Stimulated activated memory B cell treated with anti-CD40 and anti-IgM and Interleukin-4, amounts not matched to agents 10 μg/mL and 1 μg/mL and 100 μg/mL, for 72 hours (primary cell): ENCODE measurements at regions not wholly inside any gene's neighbourhood (a gene's known extent, or its start where the extent isn't known, plus 50 kb on each side); places are given as distances from the start of the nearest gene placed in this dataset.
"Not testable (repeated sequence)": the region's sequence is repeated elsewhere in the genome, so short reads cannot be mapped to it uniquely, and the experiment has no call there.

Experiments
- ATAC-seq: fragments of 150-1000 bp; cut with Tn5 transposase; 2 replicates; pipeline ENCODE4 v1.10.0; 2021
- H3K27ac Mint-ChIP-seq: one replicate; pipeline ENCODE4 v1.8.0; 2022; ENCODE audit warnings: mild to moderate bottlenecking, mixed read lengths
- H3K27me3 Mint-ChIP-seq: one replicate; pipeline ENCODE4 v1.8.0; 2022; ENCODE audit warnings: mixed read lengths
- H3K36me3 Mint-ChIP-seq: one replicate; pipeline ENCODE4 v1.8.0; 2022; ENCODE audit warnings: mixed read lengths
- H3K4me1 Mint-ChIP-seq: one replicate; pipeline ENCODE4 v1.8.0; 2022; ENCODE audit warnings: mixed read lengths
- H3K4me3 Mint-ChIP-seq: one replicate; pipeline ENCODE4 v1.8.0; 2022; ENCODE audit warnings: mild to moderate bottlenecking, moderate library complexity, mixed read lengths
- H3K9me3 Mint-ChIP-seq: one replicate; pipeline ENCODE4 v1.8.0; 2022; ENCODE audit warnings: mixed read lengths

- ATAC-seq = no peak
- Mint-ChIP-seq H3K36me3 (no peaks in the 10 kb centered on the region), H3K4me3 (no peak overlapping the region), H3K27ac (no peak overlapping the region), H3K27me3 (peaks cover 72% of the 10 kb centered on the region), H3K9me3 (no peaks in the 10 kb centered on the region), H3K4me1 (peaks cover 11% of the 10 kb centered on the region)
Observed at GRCh38 chr10:30686708-30687107, 57.2 kb upstream of the LYZL2 start.

- peaks cover 84% of the 10 kb centered on the region for H3K27me3 Mint-ChIP-seq
- peaks cover 12% of the 10 kb centered on the region for H3K9me3 Mint-ChIP-seq
- H3K4me3 Mint-ChIP-seq = no peak overlapping the region
- peaks cover 6% of the 10 kb centered on the region for H3K36me3 Mint-ChIP-seq
- H3K4me1 Mint-ChIP-seq = peaks cover 7% of the 10 kb centered on the region
- no peak for ATAC-seq
- H3K27ac Mint-ChIP-seq = no peak overlapping the region
Observed at GRCh38 chr10:30683496-30683895, 53.9 kb upstream of the LYZL2 start.

GRCh38 chr10:30682377-30683199 lies 53.0 kb upstream of the LYZL2 start:
- not testable (repeated sequence) for H3K4me3 Mint-ChIP-seq, H3K27ac Mint-ChIP-seq, H3K4me1 Mint-ChIP-seq, H3K36me3 Mint-ChIP-seq
- peak; percentile 62 for ATAC-seq
- Mint-ChIP-seq H3K9me3 (peaks cover 12% of the 10 kb centered on the region), H3K27me3 (peaks cover 87% of the 10 kb centered on the region)

GRCh38 chr10:30680908-30681307 lies 51.4 kb upstream of the LYZL2 start:
- peaks cover 6% of the 10 kb centered on the region for H3K36me3 Mint-ChIP-seq
- peaks cover 74% of the 10 kb centered on the region for H3K27me3 Mint-ChIP-seq
- H3K9me3 Mint-ChIP-seq = peaks cover 12% of the 10 kb centered on the region
- no peaks in the 10 kb centered on the region for H3K4me1 Mint-ChIP-seq
- no peak overlapping the region for H3K27ac Mint-ChIP-seq
- H3K4me3 Mint-ChIP-seq = no peak overlapping the region
- no peak for ATAC-seq
